Hepatic stellate cell (primary cell): ENCODE measurements at regions not wholly inside any gene's neighbourhood (a gene's known extent, or its start where the extent isn't known, plus 50 kb on each side); places are given as distances from the start of the nearest gene placed in this dataset.
"Not testable (repeated sequence)": the region's sequence is repeated elsewhere in the genome, so short reads cannot be mapped to it uniquely, and the experiment has no call there.

Experiments
- DNase-seq: peaks from one replicate; pipeline ENCODE4 v3.0.0; 2011; ENCODE audit warnings: low spot score

DNA sequence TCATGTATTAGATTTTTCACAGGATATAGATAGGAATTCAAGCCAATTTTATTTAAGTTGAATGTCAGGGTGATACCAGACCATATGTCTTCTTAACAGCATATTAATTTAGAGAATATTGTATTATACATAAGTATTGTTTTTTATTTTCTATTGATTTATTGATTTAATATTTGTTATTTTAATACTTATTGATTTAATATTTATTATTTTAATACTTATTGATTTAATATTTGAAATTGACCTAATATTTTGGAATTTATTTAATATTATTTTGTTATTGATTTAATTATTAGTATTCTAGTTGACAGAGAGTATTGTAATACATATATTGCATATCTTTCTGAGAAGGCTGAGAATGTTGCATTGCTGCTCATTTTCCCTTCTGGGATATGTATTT lies 1411.8 kb upstream of the ACO1 start:
- DNase-seq: no peak

DNA sequence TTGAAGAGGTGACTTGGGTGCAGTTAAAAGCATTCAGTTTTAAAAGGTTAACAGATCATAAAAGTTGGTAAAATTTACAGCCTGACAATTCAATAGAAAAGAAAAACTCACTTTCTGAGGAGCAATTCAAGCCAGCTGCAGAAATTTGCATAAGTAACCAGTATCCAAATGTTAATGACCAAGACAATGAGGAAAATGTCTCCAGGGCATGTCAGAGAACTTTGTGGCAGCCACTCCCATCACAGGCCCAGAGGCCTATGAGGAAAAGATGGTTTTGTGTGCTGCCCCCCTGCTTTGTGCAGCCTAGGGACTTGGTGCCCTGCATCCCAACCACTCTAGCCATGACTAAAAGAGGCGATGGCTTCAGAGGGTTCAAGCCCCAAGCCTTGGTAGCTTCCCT lies 1406.5 kb upstream of the ACO1 start:
- DNase-seq: no peak

DNA sequence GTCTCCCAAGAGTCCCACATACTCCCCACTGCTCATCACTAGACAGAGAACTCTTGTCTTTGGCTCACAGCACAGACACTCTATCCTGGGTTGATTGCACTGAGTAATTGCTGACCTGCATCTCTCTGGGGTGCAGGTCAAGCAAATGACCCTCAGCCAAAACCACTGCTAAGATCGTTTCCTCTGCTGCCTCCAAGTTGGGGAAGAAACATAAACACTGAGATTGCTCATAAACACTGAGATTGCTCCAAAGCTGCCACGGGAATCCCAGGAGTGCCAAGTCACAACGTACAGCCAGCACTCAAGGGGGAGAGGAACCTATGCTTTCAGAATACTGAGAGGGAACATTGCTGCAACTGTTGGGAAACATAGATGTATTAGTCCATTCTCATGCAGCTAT lies 1402.1 kb upstream of the ACO1 start:
- DNase-seq: no peak

DNA sequence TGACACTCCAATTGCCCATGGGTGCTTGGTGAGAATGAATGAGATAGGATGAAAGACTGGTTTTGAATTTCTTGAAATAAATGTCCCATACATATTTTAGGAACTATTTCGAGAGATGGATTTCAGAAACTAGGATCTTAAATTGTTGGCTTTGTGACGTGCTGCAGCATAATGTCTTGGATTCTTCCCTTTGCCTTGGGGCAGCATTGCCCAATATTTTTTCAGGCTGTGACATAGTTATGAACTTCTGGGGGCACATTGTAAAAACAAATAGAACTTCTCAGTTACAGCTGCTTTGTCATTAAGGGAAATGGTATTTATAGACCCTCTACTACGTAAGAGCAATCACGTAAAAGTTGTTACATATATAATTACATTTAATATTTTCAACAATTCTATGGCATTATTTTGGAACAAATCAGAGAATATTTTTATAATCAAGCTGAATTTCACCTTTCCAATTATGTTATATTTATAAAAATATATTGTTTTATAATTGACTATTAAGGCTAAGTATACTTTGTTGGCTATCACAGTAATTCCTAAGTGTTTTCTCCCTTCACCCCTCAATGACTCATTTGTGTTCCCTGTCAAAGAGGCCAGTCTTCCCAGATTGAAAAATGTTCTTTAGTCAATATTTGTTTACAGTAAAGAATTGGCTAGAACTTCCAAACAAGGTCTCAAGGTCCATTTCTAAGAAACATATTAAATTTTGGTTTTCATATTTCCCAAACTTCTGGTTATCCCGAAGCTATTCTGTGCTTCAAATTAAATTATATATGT lies 1388.3 kb upstream of the ACO1 start:
- DNase-seq: no peak

DNA sequence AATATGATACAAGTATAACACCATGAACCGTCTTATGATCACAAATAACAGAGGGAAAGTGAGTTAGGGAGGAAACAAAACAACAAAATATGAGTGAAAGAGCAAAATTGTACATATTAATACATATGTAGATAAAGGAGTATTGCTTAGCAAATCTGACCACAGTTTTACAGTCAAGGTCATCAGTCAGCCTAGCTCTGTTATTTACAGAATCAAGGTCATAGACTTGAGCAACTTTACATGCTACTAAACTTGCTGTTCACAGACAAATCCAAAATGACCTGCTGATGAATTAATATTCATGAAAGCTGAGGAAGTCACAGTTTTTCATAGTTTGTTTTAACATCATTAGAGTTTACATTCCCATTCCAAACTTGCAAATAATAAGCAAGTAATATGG lies 1387.7 kb upstream of the ACO1 start:
- no peak for DNase-seq

DNA sequence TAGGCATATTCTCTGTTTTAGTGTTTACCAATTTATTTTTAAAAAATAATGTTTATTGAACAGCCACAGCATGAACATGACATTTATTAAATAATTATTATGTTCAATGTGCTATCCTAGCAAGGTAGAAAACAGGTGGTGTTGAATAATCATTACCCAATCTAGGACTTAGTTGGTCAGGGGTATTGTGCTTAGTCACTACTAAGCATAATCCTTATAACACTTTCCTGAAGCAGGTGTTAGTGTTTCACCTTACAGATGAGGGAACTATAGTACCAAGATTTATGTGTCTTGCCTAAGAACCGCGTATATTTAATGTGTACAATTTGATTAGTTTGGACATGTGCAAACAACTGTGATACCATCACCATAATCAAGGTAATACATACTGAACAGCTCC lies 1387.2 kb upstream of the ACO1 start:
- no peak for DNase-seq

DNA sequence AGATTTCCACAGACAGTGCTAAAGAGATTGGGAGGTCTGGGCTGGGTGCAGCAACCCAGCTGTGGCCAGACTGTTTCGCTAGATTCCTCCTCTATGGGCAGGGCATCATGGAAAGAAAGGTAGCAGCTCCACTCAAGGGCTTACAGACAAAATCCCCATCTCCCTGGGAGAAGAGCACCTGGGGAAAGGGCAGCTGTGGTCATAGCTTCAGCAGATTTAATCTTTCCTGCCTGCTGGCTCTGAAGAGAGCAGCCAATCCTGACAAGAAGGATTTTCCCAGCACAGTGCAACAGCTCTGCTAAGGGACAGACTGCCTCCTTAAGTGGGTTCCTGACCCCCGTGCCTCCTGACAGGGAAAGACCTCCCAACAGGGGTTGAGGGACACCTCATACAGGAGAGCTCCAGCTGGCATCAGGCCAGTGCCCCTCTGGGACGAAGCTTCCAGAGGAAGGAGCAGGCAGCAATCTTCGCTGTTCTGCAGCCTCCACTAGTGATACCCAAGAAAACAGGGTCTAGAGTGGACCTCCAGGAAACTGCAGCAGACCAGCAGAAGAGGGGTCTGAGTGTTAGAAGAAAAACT lies 1379.3 kb upstream of the ACO1 start:
- no peak for DNase-seq

DNA sequence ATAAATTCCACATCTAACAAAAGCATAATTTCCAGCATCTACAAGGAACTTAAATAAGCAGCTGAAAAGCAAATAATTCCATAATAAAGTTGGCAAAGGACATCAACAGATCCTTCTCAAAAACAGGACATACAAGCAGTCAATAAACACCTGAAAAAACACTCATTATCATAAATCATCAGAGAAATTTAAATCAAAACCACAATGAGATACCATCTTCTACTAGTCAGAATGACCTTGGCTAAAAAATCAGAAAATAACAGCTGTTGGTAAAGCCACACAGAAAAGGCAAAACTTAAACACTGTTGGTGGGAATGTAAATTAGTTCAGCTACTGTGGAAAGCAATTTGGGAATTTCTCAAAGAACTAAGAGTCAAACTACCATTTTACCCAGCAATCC lies 1371.1 kb upstream of the ACO1 start:
- no peak for DNase-seq

DNA sequence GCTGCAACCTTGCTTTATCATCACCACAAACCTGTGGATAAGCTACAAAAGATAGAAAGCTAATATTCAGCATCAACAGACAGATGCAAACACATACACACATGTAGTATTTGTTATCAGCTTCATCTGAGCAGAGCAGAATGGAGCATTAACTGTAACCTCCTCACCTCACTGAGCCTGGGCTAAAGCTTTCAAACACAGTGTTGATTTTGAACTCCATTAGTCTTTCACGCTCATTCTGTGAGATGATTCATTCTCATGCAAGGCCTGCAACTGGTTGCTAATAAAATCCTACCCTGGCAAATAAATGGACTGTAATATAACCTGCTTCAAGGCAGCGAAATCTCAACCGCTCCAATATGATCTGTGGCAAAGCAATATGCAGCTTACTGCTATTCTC lies 1360.6 kb upstream of the ACO1 start:
- no peak for DNase-seq

DNA sequence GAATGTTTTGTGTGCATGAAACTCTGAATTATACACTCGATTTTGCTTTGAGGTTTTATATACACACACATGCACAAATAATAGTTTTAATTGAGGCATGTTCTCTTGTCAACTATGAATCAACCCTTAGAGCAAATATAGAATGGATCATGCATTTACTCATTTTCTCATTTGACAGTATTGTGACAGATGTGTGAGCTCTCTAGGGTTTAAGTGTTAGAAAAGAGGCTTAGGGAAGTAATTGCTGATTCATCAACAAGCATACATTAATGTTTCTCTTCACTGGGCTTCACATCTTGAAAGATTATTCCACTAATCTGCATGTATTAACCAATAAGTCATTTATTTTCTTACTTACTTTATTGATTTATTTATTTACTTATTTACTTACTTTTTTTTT lies 1356.8 kb upstream of the ACO1 start:
- no peak for DNase-seq

DNA sequence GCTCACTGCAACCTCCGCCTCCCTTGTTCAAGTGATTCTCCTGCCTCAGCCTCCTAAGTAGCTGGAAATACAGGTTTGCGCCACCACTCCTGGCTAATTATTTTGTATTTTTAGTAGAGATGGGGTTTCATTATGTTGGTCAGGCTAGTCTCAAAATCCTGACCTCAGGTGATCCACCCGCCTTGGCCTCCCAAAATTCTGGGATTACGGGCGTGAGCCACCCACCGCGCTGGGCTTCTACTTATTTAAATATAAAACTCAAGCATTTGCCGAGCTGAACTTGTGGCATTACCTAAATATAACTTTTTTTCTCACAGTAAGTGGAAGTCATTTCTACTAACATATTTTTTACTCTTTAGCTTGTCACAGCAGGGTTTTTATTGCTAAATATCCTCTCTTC lies 1356.3 kb upstream of the ACO1 start:
- DNase-seq: no peak

DNA sequence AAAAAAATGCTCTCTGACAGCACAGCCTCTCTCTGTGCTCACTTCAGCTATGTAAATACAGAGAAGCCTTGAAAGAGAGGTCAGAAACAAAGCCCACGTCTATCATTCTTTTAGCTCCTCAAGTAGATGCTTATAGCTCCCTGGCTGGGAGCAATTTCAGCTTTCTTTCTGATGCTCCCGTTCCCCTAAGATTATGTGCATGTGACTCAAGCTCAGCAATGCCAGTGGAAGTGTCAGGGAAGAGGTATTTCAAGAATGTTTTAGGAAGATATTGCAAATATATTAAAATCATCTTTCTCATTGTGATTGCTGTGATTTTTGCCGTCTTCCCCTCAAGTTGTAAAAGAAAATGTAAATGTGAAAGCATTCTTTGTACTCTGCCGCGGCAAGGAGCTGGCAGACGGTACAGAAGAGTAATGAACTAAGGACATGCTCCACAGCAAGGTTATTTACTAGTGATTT lies 1353.7 kb upstream of the ACO1 start:
- DNase-seq: no peak

DNA sequence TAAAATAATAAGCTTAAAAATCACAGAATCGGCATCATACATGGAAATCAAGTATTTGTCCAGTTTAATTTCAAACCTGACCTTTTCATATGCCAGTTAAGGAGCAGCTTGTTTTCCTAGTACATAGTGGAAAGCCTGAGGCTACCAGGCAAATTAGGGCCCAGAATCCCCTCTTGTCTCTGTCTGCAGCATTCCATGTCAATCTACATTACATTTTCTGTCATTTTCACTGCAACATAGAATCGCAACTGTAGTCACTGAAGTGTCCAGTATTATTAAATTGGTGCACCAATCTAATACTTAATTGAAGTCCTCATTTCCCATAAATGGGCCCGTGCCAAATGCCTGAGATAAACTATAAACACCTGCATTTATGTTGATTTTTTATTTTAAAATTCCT lies 1352.2 kb upstream of the ACO1 start:
- DNase-seq: no peak

DNA sequence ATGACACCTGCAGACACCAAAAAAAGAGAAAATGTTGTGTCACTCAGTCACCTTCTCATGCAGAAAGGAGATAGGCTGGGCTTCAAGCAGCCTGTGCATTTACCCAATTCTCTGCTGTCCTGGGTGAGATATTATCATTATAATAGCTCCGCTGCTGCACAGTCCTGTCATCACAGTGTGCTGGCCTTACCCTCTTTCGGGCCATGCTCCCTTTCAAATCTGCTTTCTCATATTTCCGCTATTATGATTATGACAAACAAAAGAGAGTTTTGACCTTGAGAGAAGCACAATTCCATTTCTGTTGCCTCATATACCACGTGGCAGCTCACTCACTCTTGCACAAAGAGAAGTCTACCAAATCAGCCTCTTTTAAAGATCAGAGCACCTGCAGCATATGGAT lies 1350.1 kb upstream of the ACO1 start:
- DNase-seq: no peak

DNA sequence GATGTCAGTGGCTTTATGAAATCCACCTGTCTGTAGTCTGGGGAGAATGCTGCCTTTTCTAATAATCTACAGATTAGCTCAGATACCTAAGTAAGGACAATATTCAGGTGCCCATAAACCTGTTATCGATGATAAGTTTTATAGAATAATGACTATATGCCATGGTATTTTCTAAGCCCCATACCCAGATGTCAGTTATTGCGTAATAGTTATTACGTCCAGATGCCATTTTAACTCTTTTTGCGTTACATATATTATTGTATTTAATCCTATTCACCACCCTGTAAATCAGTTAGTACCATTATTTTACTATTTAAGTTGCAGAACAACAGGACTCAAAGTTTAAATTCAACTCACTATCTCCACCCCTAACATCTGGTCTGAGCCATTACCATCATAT lies 1343.9 kb upstream of the ACO1 start:
- DNase-seq: no peak

DNA sequence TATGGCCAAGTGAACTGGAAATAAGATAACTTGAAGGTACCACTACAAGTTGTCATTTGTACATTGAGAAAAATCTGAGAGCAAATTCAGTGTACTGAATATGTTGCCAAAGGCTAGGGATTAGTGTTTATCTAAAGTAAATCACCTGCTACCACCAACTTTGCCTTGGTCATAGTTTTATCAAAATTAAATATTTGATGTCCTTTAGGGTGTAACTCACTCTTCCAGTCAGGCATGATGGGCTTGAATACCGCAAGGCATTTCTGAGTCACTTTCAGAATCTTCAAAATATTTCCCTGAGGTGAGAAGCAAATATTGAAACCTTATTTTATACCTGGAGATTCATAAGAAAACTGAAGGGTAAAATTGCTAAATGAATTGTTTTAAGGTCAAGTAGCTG lies 1338.6 kb upstream of the ACO1 start:
- no peak for DNase-seq

DNA sequence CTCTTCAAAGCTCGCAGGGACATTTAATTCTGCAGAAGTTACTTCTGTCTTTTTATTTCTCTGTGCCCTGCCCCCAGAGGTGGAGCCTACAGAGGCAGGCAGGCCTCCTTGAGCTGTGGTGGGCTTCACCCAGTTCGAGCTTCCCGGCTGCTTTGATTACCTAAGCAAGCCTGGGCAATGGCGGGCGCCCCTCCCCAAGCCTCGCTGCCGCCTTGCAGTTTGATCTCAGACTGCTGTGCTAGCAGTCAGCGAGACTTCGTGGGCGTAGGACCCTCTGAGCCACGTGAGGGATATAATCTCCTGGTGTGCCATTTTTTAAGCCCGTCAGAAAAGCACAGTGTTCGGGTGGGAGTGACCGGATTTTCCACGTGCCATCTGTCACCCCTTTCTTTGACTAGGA lies 1322.9 kb upstream of the ACO1 start:
- DNase-seq: not testable (repeated sequence)

DNA sequence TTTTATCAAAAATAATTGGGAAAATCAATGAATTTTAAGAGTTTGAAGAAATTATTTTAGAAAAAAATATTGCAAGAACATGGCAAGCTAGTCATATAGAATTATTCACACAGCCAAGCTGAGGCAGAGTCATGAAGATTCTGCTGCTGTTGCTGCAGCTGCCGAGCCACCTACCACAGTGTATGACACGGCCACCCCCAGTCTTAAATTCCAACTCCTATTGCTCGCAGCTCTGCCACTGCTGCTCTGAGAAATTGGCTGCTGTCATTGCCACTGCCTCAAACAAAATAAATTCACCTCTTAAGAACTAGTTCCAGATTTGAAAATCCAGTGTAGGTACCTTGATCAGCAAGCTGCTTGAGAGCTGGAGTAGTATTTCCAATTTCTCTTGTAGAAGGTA lies 1318.8 kb upstream of the ACO1 start:
- no peak for DNase-seq

DNA sequence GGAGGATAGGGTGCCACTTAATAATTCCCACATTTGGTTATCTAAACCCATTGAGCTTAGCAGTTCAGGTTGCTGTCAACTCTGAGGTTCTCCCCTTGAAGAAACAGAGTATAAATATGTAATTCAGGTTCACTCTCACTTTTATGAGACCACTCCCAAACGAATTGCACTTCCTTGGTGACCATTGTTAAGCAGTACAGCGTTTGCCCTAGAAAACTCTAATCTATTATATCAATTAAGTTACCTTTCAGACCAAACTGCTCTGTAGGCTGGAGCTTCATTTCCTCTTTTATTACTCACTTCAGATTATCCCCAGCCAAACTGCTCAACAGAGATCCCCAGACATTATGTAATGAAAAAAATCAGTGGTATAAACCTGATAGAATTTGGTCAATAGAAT lies 1317.0 kb upstream of the ACO1 start:
- no peak for DNase-seq

DNA sequence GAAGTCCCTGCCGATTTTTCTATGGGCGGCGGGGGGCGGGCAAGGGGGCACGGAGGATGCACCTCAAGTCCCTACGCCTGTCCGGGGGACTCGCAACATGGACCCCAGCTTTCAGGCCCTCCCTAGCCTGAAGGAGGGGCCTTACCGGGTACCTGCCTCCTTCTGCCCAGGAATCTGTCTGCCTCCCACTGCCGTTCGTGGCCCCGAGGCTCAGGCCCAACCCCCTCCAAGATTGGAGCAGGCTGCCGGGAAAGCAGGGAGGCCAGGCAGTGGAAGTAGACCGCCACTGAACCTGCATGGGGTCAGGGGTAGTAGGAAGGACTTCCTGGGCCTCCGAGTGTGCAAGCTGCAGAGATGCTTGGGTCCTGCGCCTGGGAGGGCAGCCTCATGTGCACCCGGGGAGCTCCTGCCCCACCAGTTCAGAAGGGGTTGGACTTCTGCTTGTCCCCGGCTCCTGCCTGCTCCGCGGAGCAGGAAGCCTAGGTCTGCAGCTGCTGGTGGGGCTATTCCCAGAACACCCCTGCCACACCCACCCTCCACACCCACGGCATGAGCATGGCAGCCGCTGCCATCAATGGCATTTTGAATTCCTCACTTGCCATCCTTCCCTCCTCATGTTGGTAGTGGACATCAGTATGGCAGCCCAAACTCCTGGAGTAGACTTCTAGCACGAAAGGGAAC lies 1312.7 kb upstream of the ACO1 start:
- no peak for DNase-seq

DNA sequence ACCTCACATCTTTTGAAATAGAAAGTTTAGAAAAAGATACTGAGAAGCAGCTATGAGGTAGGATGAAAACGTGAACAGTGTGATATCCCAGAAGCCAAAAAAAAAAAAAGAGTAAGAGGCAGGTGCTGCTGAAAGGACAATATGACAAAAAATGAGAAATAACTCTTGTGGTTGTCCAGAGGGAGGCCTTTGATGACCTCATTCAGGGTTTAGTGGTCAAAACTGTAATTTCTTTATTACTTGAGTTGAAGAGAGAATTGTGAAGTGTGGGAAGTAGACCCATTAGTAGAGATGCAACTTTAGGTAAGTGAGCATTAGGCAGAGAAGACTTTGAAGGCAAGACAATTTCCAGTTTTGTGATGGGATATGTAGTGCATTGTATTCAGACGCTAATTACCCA lies 1306.3 kb upstream of the ACO1 start:
- DNase-seq: no peak

DNA sequence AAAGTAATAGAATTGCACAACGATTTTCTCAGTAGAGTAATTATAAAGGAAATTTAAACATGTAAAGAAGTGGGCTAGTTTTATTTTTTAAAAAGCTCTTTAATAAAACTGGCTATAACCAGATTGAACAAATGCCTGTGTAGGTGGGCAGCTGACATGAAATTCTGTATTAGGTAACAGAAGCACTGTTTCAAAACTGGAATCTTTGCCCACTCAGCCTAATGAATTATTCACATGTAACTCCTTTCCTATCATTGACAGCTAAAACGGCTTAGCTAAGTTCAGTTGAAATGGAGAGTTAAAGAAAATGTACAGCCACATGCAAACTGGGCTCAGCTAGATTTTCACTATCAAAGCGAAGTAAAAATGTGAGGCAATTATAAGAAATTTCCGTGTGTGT lies 1300.1 kb upstream of the ACO1 start:
- DNase-seq: no peak

DNA sequence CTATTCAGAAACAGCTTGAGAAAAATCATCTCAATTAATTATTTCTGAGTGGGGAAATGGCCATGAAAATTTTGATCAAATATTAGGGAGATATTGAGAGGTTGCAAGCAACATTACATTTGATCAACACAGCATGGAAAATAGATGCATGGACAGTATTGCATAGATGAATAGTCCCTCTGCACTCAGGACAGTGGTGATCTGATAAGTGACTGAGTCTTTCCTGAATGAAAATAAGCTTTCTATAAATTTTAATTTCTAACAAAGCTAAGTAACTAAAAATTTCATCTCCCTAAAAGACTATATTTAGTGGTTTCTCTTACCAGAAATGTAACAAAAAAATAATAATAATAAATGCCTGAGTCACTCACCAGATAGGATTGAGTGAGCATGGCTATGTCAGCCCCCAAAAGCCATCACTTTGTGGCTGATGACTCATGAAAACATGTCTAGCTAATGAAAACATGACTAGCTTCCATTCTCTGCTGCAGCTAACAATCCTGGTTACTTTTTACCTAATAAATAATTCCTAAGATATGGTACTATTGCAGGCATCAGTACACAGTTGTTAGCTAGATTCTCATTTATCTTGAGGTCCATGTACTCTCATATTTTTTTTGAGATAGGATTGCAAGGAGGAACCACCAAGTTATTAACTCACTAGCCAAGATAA lies 1294.8 kb upstream of the ACO1 start:
- no peak for DNase-seq
